ENCODE measurements at regions not wholly inside any gene's neighbourhood (a gene's known extent, or its start where the extent isn't known, plus 50 kb on each side); places are given as distances from the start of the nearest gene placed in this dataset.

GRCh38 chr1:18020021-18020817, 87.4 kb upstream of the IGSF21 start:
- no peak for DNase-seq

GRCh38 chr1:18021242-18021641, 86.4 kb upstream of the IGSF21 start:
- DNase-seq, result no peak

GRCh38 chr1:18032172-18032859, 75.3 kb upstream of the IGSF21 start:
- no peak for DNase-seq

- DNase-seq, result no peak
Measured at GRCh38 chr1:18035145-18035544, 72.5 kb upstream of the IGSF21 start.

GRCh38 chr1:18037651-18038050, 69.9 kb upstream of the IGSF21 start:
- no peak for DNase-seq

- no peak for DNase-seq
Measured at GRCh38 chr1:18038051-18038450, 69.5 kb upstream of the IGSF21 start.

GRCh38 chr1:18039102-18039501, 68.5 kb upstream of the IGSF21 start:
- DNase-seq, result no peak

- DNase-seq, result no peak
Measured at GRCh38 chr1:18041102-18041501, 66.5 kb upstream of the IGSF21 start.

GRCh38 chr1:18041685-18042355, 65.8 kb upstream of the IGSF21 start:
- no peak for DNase-seq

- no peak for DNase-seq
Measured at GRCh38 chr1:18043871-18044270, 63.7 kb upstream of the IGSF21 start.

- DNase-seq, result no peak
Measured at GRCh38 chr1:18045203-18045602, 62.4 kb upstream of the IGSF21 start.

- no peak for DNase-seq
Measured at GRCh38 chr1:18045621-18046020, 62.0 kb upstream of the IGSF21 start.

- no peak for DNase-seq
Measured at GRCh38 chr1:18047122-18047521, 60.5 kb upstream of the IGSF21 start.

- DNase-seq, result no peak
Measured at GRCh38 chr1:18049228-18049627, 58.4 kb upstream of the IGSF21 start.

- DNase-seq, result no peak
Measured at GRCh38 chr1:18052671-18053070, 54.9 kb upstream of the IGSF21 start.

- DNase-seq, result no peak
Measured at GRCh38 chr1:18055156-18055555, 52.4 kb upstream of the IGSF21 start.

- no peak for DNase-seq
Measured at GRCh38 chr1:18056545-18056944, 51.1 kb upstream of the IGSF21 start.

GRCh38 chr1:18057623-18058022, 50.0 kb upstream of the IGSF21 start:
- DNase-seq, result no peak
